SK-N-DZ (cell line): ENCODE measurements at regions not wholly inside any gene's neighbourhood (a gene's known extent, or its start where the extent isn't known, plus 50 kb on each side); places are given as distances from the start of the nearest gene placed in this dataset.

Experiments
- DNase-seq: peaks from one replicate; pipeline ENCODE4 v3.0.0-alpha.2; 2015; ENCODE audit warnings: low spot score

- DNase-seq, result no peak
Observed at GRCh38 chr3:72120806-72121778, 336.1 kb upstream of the PROK2 start.

- no peak for DNase-seq
Observed at GRCh38 chr3:72120039-72120438, 335.1 kb upstream of the PROK2 start.

GRCh38 chr3:72118628-72119027 lies 333.7 kb upstream of the PROK2 start:
- DNase-seq, result no peak

GRCh38 chr3:72116226-72116625 lies 331.3 kb upstream of the PROK2 start:
- no peak for DNase-seq

- no peak for DNase-seq
Observed at GRCh38 chr3:72115307-72115706, 330.4 kb upstream of the PROK2 start.

GRCh38 chr3:72114773-72115172 lies 329.8 kb upstream of the PROK2 start:
- no peak for DNase-seq

- no peak for DNase-seq
Observed at GRCh38 chr3:72113964-72114363, 329.0 kb upstream of the PROK2 start.

- DNase-seq, result no peak
Observed at GRCh38 chr3:72113564-72113963, 328.6 kb upstream of the PROK2 start.

GRCh38 chr3:72112435-72112834 lies 327.5 kb upstream of the PROK2 start:
- DNase-seq, result no peak

- no peak for DNase-seq
Observed at GRCh38 chr3:72111265-72112205, 326.6 kb upstream of the PROK2 start.

GRCh38 chr3:72109327-72110259 lies 324.6 kb upstream of the PROK2 start:
- DNase-seq, result no peak

GRCh38 chr3:72105306-72105705 lies 320.4 kb upstream of the PROK2 start:
- no peak for DNase-seq

- no peak for DNase-seq
Observed at GRCh38 chr3:72102112-72102616, 317.2 kb upstream of the PROK2 start.

- DNase-seq, result no peak
Observed at GRCh38 chr3:72101494-72101893, 316.5 kb upstream of the PROK2 start.

- peak; percentile 71 for DNase-seq
Observed at GRCh38 chr3:72100601-72101187, 315.7 kb upstream of the PROK2 start.

- peak; percentile 28 for DNase-seq
Observed at GRCh38 chr3:72100080-72100511, 315.1 kb upstream of the PROK2 start.

- DNase-seq, result no peak
Observed at GRCh38 chr3:72099326-72100079, 314.6 kb upstream of the PROK2 start.

GRCh38 chr3:72097053-72097452 lies 312.1 kb upstream of the PROK2 start:
- DNase-seq, result no peak

GRCh38 chr3:72095521-72095920 lies 310.6 kb upstream of the PROK2 start:
- DNase-seq, result no peak

- no peak for DNase-seq
Observed at GRCh38 chr3:72093992-72094334, 309.0 kb upstream of the PROK2 start.
